Esophagus squamous epithelium (tissue), 4 donors: ENCODE measurements at regions not wholly inside any gene's neighbourhood (a gene's known extent, or its start where the extent isn't known, plus 50 kb on each side); places are given as distances from the start of the nearest gene placed in this dataset.

Experiments
- POLR2A ChIP-seq, 4 donors: fragments of 450-650 bp; IDR thresholded peaks; one replicate each; pipeline ENCODE4 v1.6.1; 2017; ENCODE audit warnings: antibody characterized with exemption in 4 of 4, mild to moderate bottlenecking in 4 of 4, moderate library complexity in 3 of 4
- TF ChIP-seq, protein P1 (sequence below), 6 experiments: fragments of 450-650 bp in 4 of 6; fragments of 200-600 bp in 2 of 6; sonication (generic) in 2 of 6; IDR thresholded peaks; one replicate each; pipeline ENCODE4 v1.5.1; 2016 to 2019; ENCODE audit warnings: antibody characterized with exemption in 6 of 6, mild to moderate bottlenecking in 4 of 6, moderate library complexity in 4 of 6

DNA sequence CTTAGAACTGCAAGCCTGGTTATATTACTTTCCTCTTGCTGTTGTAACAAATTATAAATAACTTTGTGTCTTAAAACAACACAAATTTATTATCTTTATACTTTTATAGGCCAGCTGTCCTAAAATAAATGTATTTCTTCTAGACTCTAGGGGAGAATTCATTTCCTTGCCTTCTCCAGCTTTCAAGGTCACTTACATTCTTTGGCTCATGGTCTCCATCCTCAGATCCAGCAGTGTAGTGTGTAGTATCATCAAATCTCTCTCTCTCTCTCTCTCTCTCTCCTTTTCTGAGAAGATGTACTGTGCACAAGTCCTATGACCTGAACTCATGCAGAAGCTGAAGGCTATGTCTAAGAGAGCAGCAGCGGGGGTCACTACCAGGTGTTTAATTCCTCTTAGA is 1510.6 kb downstream of the MRPL39 start:
- TF ChIP-seq, protein P1, sequence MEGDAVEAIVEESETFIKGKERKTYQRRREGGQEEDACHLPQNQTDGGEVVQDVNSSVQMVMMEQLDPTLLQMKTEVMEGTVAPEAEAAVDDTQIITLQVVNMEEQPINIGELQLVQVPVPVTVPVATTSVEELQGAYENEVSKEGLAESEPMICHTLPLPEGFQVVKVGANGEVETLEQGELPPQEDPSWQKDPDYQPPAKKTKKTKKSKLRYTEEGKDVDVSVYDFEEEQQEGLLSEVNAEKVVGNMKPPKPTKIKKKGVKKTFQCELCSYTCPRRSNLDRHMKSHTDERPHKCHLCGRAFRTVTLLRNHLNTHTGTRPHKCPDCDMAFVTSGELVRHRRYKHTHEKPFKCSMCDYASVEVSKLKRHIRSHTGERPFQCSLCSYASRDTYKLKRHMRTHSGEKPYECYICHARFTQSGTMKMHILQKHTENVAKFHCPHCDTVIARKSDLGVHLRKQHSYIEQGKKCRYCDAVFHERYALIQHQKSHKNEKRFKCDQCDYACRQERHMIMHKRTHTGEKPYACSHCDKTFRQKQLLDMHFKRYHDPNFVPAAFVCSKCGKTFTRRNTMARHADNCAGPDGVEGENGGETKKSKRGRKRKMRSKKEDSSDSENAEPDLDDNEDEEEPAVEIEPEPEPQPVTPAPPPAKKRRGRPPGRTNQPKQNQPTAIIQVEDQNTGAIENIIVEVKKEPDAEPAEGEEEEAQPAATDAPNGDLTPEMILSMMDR (IDR thresholded peaks at IDR 0.05): no peak
- no peak for TF ChIP-seq POLR2A (IDR thresholded peaks at IDR 0.05)
